Thyroid gland (tissue), 4 donors: ENCODE measurements at regions not wholly inside any gene's neighbourhood (a gene's known extent, or its start where the extent isn't known, plus 50 kb on each side); places are given as distances from the start of the nearest gene placed in this dataset.

Experiments used
- CTCF ChIP-seq, 6 experiments: fragments of 200-600 bp in 3 of 6; fragments of 450-650 bp in 3 of 6; sonication (generic) in 3 of 6; IDR thresholded peaks; one replicate each; pipeline ENCODE4 v1.5.1; 2016 to 2019; ENCODE audit warnings: antibody characterized with exemption in 6 of 6, mild to moderate bottlenecking in 2 of 6, inconsistent platforms in 1 of 6, moderate library complexity in 1 of 6
- POLR2A ChIP-seq, 2 donors: fragments of 450-650 bp; IDR thresholded peaks; one replicate each; pipeline ENCODE4 v1.6.1; 2017; ENCODE audit warnings: antibody characterized with exemption in 2 of 2, mild to moderate bottlenecking in 2 of 2, moderate library complexity in 1 of 2

DNA sequence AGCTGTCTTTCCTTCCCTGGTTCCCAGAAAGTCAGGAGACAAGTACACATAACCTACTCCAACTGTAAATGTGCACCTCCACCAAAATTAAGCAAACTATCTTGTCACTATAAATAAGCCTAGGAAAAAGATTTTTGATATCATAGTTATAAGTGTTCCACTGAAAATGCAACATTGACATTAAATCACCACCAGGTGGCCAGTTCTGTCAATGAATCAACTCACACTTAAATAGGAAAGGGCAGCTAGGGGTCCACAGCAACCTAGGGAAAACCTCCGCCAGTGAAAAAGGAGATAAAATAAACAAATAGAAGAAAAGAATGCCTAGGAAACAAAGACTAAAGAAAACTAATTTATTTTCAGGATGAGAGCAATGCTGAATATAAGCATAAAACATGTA is 243.0 kb upstream of the PTPRD start:
- TF ChIP-seq POLR2A (IDR thresholded peaks at IDR 0.05) (no peak), CTCF (IDR thresholded peaks at IDR 0.05) (no peak)
